ENCODE measurements at regions not wholly inside any gene's neighbourhood (a gene's known extent, or its start where the extent isn't known, plus 50 kb on each side); places are given as distances from the start of the nearest gene placed in this dataset.

- H3K4me2 ChIP-seq (ENCODE audit: insufficient read depth, low read length): no peak overlapping the region
- H4K20me1 ChIP-seq (replicated peaks; ENCODE audit: control insufficient read depth, extremely low read depth, insufficient read depth, low read length): no peaks in the 10 kb centered on the region
- peaks cover 7% of the 10 kb centered on the region for H3K9me3 ChIP-seq (replicated peaks; ENCODE audit: control insufficient read depth, insufficient read depth, low read length)
- no peaks in the 10 kb centered on the region for H3K4me1 ChIP-seq (ENCODE audit: control insufficient read depth, extremely low read depth, insufficient read depth, low read length)
- H3K27ac ChIP-seq (ENCODE audit: insufficient read depth, low read depth, low read length): no peak overlapping the region
- TF ChIP-seq POLR2AphosphoS5 (IDR thresholded peaks at IDR 0.05; ENCODE audit: insufficient read depth, low read depth, low read length): no peak
- no peak for TF ChIP-seq GATA2 (IDR thresholded peaks at IDR 0.05; ENCODE audit: insufficient read depth, insufficient read length, low read depth, low read length)
- no peak for TF ChIP-seq MYC (IDR thresholded peaks at IDR 0.05; ENCODE audit: low read depth, low read length)
- TF ChIP-seq MAX (IDR thresholded peaks at IDR 0.05; ENCODE audit: insufficient read depth, insufficient read length): no peak
- TF ChIP-seq POLR2A (IDR thresholded peaks at IDR 0.05; ENCODE audit: low read depth, low read length): no peak
- TF ChIP-seq EZH2 (IDR thresholded peaks at IDR 0.05; ENCODE audit: borderline replicate concordance, low read depth, low read length, severe bottlenecking): no peak
- no peak for TF ChIP-seq JUN (IDR thresholded peaks at IDR 0.05; ENCODE audit: borderline replicate concordance, insufficient read depth, insufficient read length, low read depth)
- TF ChIP-seq, protein P1, sequence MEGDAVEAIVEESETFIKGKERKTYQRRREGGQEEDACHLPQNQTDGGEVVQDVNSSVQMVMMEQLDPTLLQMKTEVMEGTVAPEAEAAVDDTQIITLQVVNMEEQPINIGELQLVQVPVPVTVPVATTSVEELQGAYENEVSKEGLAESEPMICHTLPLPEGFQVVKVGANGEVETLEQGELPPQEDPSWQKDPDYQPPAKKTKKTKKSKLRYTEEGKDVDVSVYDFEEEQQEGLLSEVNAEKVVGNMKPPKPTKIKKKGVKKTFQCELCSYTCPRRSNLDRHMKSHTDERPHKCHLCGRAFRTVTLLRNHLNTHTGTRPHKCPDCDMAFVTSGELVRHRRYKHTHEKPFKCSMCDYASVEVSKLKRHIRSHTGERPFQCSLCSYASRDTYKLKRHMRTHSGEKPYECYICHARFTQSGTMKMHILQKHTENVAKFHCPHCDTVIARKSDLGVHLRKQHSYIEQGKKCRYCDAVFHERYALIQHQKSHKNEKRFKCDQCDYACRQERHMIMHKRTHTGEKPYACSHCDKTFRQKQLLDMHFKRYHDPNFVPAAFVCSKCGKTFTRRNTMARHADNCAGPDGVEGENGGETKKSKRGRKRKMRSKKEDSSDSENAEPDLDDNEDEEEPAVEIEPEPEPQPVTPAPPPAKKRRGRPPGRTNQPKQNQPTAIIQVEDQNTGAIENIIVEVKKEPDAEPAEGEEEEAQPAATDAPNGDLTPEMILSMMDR (IDR thresholded peaks at IDR 0.05; ENCODE audit: extremely low read depth in 1 of 2, insufficient read depth in 1 of 2, low read depth in 1 of 2, low read length in 2 of 2): no peak
- no peak for TF ChIP-seq FOS (IDR thresholded peaks at IDR 0.05; ENCODE audit: borderline replicate concordance, insufficient read depth, low read length)
- H3K9ac ChIP-seq (replicated peaks; ENCODE audit: extremely low read depth, insufficient read depth, low read length): no peak overlapping the region
- dilution Hi-C loops (cut with MboI; ENCODE audit: extremely low pct_ligation_motif_present, low sequenced_read_pairs) (no loop called here), intact Hi-C loops (cut with micrococcal nuclease) (no loop called here)
- ChIA-PET CTCF (no interaction called here), POLR2A (no interaction called here)
- no peak for DNase-seq (ENCODE audit: low read depth, low spot score)
- H2AFZ ChIP-seq (ENCODE audit: low read depth, low read length): no peak overlapping the region
- H3K4me3 ChIP-seq (replicated peaks in 1 of 3; ENCODE audit: insufficient read depth in 1 of 3, low read depth in 1 of 3, low read length in 3 of 3): no peak overlapping the region
- no TSS peak for BruUV-seq (replicated peaks)
- H3K9me1 ChIP-seq (replicated peaks; ENCODE audit: control insufficient read depth, extremely low read depth, insufficient read depth, low read length): no peaks in the 10 kb centered on the region
- no peaks in the 10 kb centered on the region for H3K36me3 ChIP-seq (ENCODE audit: control insufficient read depth in 2 of 2, extremely low read depth in 1 of 2, insufficient read depth in 2 of 2, low read length in 2 of 2)
- no peak for FAIRE-seq
- H3K79me2 ChIP-seq (ENCODE audit: control insufficient read depth, insufficient read depth, low read length): no peaks in the 10 kb centered on the region
- H3K27me3 ChIP-seq (ENCODE audit: control insufficient read depth in 2 of 2, insufficient read depth in 2 of 2, low read length in 2 of 2): no peaks in the 10 kb centered on the region
Observed at GRCh38 chr11:81342966-81343365, 1390.7 kb downstream of the FAM181B start.
